Skin of body (tissue), 1 donor: ENCODE measurements at regions not wholly inside any gene's neighbourhood (a gene's known extent, or its start where the extent isn't known, plus 50 kb on each side); places are given as distances from the start of the nearest gene placed in this dataset.

Source experiments
- DNase-seq: peaks from one replicate; lab custom pipeline; 2025; lab: John Stamatoyannopoulos, UW

GRCh38 chr2:105573490-105573889, 171.2 kb upstream of the NCK2 start:
- no peak for DNase-seq

- no peak for DNase-seq
Observed at GRCh38 chr2:105571445-105571987, 172.7 kb upstream of the FHL2 start.

- no peak for DNase-seq
Observed at GRCh38 chr2:105570757-105571156, 171.9 kb upstream of the FHL2 start.

- no peak for DNase-seq
Observed at GRCh38 chr2:105570326-105570725, 171.5 kb upstream of the FHL2 start.

- no peak for DNase-seq
Observed at GRCh38 chr2:105569606-105570005, 170.8 kb upstream of the FHL2 start.

GRCh38 chr2:105567996-105568494, 169.2 kb upstream of the FHL2 start:
- no peak for DNase-seq

GRCh38 chr2:105563000-105563719, 164.3 kb upstream of the FHL2 start:
- no peak for DNase-seq

GRCh38 chr2:105561401-105561800, 162.6 kb upstream of the FHL2 start:
- no peak for DNase-seq

- no peak for DNase-seq
Observed at GRCh38 chr2:105560157-105560556, 161.3 kb upstream of the FHL2 start.

GRCh38 chr2:105557021-105557920, 158.4 kb upstream of the FHL2 start:
- DNase-seq = no peak

GRCh38 chr2:105556366-105556765, 157.5 kb upstream of the FHL2 start:
- no peak for DNase-seq

GRCh38 chr2:105554235-105554634, 155.4 kb upstream of the FHL2 start:
- DNase-seq = no peak

GRCh38 chr2:105553538-105554196, 154.8 kb upstream of the FHL2 start:
- no peak for DNase-seq

- DNase-seq = no peak
Observed at GRCh38 chr2:105546628-105546974, 147.8 kb upstream of the FHL2 start.

GRCh38 chr2:105545730-105546627, 147.1 kb upstream of the FHL2 start:
- DNase-seq = no peak

- no peak for DNase-seq
Observed at GRCh38 chr2:105544591-105545377, 145.9 kb upstream of the FHL2 start.

GRCh38 chr2:105541189-105542050, 142.6 kb upstream of the FHL2 start:
- DNase-seq = no peak

GRCh38 chr2:105540642-105541041, 141.8 kb upstream of the FHL2 start:
- no peak for DNase-seq

GRCh38 chr2:105539331-105539730, 140.5 kb upstream of the FHL2 start:
- no peak for DNase-seq
